GM18909 (cell line): ENCODE measurements at regions not wholly inside any gene's neighbourhood (a gene's known extent, or its start where the extent isn't known, plus 50 kb on each side); places are given as distances from the start of the nearest gene placed in this dataset.
"Not testable (repeated sequence)": the region's sequence is repeated elsewhere in the genome, so short reads cannot be mapped to it uniquely, and the experiment has no call there.

Experiments
- ATAC-seq: cut with Tn5 transposase; IDR thresholded peaks from one replicate; pipeline ENCODE4 v1.9.1; 2021; ENCODE audit warnings: mild to moderate bottlenecking; ENCODE audit not compliant: unreplicated experiment, poor library complexity

DNA sequence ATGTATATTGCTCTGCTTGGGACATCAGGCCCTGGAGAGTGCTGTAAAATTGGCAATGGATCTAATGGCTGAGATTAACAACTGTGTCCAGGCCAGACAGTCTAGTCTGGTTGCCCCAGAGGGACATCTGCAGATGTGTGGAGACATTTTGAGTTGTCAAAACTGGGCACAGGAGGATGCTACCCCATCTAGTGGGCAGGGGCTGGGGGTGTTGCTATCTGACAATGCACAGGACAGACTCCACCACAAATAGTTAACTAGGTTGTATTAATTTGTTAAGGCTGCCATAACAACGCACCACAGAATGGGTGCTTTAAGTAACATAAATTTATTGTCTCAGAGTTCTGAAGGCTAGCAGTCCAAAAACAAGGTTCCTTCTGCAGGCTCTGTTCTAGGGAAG, 302.5 kb upstream of the AMIGO2 start:
- no peak for ATAC-seq

DNA sequence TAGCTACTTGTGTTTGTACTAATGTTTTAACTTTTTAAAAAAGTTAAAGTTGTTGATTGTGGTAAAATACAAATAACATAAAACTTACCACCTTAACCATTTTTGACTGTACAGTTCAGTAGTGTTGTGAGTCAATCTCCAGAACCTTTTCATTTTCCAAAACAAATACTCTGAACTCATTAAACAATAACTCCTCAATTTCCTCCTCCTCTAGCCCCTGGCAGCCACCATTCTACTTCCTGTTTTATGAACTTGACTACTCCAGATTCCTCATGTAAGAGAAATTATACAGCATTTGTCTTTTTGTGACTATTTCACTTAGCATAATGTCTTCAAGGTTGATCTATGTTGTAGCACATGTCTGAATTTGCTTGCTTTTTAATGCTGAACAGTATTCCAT, 299.1 kb upstream of the AMIGO2 start:
- no peak for ATAC-seq

DNA sequence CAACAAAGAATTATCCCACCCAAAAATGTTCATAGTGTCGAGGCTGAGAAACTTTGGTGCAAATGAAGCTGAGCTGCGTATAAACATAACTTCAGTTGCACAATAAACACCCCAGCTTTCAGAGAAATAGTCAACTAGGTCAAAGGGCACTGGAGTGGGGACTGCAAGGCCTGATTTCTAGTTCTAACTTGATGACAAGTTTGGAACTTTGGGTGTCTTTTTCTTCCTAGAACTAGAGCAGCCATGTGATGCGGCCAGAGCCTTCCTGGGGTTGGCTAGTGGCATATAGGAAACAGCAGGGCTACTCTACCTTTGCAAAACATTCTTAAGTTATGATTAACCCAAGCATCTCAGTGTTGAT, 298.4 kb upstream of the AMIGO2 start:
- ATAC-seq, result no peak

DNA sequence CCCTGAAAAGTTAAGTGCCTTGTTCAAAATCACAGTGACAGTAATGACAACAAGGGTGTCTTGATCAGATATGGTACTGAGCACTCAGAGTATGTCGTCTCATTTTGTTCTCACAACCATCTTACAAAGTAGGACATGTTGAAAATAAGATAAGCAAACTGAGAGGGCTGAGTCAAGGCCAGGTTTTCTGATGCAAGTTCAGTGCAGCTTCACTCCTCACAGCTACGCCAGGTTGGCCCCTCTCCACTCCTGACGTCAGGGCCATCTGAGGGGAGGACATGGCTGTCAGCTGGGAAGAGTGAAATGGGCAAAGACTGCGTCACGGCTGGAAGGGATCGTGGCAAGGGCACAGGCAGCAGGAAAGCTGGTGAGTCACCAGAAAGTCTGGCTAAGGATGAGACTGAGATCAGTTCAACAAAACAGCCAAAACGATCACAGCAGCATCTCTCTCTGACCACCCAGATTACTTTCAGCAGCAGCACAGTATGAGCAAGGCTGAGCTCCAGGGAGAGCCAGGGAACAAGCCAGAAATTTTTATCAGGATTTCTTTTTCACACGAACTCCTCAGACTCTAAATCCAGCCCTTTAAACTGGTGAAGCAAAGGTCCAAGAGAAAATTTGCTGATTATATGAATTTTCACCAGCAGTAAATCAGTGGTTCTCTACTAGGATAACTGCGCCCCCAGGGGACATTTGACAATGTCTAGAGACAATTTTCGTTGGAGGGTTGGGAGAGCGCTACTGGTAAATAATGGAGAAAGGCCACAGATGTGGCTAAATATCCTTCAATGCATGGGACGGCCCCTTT, 297.9 kb upstream of the AMIGO2 start:
- ATAC-seq, result no peak

DNA sequence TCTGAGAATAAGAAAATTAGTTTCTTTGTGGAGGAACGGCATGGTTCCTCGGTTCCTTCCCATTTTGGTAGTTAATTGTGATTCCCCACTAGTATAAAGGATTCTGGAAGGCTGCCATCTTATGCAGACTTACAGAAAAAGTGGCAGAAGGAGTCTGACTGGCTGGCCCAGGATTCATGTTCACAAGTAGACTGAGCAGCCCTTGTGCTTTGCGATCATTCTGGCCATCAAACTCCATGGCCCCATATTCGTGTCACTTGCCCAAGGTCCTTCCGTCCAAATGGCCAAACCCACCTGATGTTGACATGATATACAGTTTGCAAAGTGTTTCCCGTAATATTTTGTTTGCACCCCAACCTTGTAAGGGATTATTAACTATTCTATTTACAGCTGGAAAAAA, 297.2 kb upstream of the AMIGO2 start:
- ATAC-seq, result no peak

DNA sequence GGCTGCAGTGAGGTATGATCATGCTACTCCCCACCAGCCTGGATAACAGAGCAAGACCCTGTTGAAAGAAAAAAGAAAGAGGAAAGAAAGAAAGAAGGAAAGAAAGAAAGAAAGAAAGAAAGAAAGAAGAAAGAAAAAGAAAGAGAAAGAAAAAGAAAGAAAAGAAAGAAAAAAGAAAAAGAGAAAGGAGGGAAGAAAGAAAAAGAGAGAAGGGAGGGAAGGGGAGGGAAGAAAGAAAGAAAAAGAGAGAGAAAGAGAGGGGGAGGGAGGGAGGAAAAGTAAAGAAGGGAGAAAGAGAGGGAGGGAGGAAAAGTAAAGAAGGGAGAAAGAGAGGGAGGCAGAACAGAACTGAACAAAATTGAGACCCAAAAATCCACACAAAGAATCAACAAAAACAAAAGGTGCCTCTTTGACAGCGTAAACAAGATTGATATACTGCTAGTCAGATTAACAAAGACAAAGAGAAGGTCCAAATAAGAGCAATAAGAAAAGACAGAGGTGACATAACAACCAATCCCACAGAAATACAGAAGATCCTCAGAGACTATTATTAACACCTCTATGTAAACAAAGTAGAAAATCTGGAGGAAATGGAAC, 293.9 kb upstream of the AMIGO2 start:
- no peak for ATAC-seq

DNA sequence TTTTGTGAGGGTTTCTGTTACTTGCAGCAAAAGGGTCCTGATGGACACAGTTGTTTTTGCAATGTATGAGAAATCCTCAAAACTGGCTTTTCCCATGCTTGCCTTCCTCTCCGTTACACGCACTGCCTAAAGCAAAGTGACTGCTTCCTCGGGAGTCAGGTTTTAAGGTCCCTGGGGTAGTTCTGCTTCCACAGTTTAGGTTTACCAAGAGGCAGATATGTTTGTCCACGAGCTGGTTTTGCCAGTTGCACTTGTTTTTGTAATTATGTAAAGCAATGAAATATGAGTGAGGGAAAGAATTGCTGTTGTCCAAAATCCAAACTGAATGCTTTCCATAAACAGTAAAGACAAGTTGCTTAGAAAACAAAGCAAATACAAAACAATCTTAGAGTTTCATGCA, 290.7 kb upstream of the AMIGO2 start:
- no peak for ATAC-seq

DNA sequence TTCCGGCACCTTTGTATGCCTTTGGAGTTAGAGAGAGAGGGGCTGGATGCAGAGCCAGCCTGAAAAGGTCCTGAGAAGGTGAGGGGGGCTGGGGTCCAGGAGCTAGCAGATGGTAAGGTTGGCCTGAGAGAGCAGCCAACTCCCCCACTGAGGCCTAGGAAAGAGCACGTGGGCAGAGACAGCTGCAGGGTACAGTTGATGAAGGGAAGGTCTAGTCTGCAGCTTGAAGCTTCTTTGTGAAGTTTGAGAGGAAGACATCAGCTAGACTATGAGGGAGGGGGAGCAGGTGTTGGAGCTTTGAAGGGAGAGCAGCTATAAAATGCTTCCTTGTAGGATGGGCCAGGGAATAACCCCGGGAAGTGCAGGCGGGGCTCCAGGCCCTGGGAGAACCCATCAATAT, 289.3 kb upstream of the AMIGO2 start:
- no peak for ATAC-seq

DNA sequence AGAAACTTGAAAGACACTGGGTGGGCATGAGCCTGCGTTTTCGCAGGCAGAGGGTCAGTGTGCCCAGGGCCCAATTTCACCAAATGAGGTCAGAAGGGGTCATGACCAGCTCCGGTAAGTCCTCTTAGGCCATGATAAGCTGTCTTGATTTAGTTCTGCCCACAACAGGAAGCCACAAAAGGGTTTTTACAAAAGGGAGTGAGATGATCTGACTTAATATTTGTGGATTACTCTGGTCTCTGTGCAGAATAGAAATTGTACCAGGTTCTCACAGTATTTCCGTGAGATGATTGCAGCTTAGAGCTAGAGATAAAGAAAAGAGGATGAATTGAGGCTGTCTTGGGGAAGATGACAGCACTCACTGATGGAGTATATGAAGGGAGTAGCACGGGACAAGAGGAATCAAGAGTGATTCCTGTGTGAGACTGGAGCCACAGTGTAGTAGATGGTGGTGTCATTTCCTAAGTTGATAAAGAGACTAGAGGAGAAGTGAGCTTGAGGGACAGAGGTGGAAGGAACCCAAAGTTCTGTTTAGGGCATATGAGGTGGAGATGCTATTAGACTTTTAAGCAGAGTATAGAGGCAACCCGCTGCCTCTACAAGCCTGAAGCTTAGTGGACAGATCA, 288.3 kb upstream of the AMIGO2 start:
- no peak for ATAC-seq

DNA sequence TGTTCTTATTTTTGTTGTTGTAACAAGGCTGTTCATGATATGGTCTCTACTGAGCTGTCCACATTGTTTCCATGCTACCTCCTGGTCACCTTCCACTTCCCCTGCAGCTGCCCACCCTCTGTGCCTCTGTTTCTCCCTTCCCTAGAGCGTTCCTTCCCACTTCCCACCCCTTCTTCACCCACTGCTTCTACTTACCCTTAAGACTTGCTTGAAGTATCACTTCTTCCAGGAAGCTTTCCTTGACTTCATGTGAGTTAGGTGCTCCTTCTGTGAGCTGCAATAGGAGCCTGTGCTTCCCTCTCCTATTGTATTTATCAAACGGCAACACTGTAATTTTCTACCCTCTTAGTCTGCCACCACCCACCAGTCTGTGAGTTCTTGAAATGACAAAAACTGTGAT, 286.8 kb upstream of the AMIGO2 start:
- ATAC-seq, result no peak

DNA sequence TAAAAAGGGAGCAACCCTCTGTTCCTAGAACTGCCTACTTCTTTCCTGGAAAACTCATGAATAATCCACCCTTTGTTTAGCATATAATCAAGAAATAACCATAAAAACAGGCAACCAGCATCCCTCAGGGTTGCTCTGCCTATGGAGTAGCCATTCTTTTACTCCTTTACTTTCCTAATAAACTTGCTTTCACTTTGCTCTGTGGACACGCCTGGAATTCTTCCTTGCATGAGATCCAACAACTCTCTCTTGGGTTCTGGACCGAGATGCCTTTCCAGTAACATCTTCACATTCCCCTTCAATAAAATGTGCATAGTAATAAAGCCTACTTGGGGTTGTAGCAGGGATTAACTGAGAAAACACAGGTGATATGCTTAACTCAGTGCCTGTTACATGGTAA, 286.4 kb upstream of the AMIGO2 start:
- ATAC-seq, result no peak

DNA sequence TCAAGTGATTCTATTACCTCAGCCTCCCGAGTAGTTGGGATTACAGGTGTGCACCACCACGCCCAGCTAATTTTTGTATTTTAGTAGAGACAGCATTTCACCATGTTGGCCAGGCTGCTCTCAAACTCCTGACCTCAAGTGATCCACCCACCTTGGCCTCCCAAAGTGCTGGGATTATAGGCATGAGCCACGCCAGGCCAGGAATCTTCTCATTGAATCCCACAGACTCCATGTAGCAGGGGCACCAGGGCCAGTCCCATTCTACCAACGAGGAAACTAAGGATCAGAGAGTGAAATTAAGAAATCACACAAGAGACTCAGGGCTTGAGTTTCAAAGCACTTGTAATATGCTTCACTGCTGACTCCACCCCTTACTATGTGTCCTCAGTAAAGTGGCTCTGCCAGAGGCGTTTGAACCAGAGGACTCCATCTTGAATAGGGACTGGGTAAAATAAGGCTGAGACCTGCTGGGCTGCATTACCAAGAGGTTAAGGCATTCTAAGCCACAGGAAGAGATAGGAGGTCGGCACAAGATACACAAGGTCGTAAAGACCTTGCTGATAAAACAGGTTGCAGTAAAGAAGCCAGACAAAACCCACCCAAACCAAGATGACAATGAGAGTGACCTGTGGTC, 285.8 kb upstream of the AMIGO2 start:
- ATAC-seq, result not testable (repeated sequence)

DNA sequence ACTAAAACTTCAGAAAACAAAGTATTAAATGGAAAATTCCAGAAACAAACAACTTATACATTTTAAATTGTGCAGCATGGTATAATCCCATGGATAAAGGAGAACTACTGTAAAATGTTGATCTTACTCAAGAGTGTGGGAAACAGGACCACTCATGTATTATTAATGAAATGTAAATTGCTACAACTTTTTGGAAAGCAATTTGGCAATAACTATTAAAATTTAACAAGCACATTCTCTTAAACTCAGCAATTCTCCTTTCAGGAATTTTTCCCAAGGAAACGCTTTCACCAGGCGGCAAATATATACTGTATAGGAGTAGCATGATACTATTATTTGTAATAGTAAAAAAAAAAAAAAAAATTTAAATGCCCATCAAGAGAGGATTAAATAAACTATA, 284.5 kb upstream of the AMIGO2 start:
- ATAC-seq, result no peak

DNA sequence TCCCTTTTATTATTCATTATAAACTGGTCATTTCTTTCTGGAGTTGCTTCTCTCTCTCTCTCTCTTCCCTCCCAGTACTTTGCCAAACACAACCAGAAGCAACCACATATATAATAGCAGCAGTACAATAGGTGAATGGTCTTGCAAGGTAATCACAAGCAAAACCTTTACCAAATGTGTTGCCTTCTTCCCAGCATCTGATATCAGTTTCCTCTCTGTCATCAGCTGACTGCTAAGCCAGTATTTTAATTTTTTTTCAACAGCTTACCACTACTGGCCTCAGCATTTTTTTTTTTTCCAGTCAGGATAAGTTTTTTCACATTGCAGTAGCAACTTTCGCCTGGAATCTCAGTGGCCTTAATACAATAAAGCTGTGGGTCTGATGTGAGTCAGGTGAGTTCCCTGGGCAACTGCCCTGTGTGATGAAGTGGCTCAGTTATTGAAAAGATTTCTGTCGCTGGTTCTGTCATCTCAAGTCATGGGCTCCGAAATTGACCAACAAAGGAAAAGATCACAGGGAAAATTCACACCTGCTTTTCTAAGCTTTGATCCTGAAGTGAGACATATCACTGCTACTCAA, 282.5 kb upstream of the AMIGO2 start:
- no peak for ATAC-seq

DNA sequence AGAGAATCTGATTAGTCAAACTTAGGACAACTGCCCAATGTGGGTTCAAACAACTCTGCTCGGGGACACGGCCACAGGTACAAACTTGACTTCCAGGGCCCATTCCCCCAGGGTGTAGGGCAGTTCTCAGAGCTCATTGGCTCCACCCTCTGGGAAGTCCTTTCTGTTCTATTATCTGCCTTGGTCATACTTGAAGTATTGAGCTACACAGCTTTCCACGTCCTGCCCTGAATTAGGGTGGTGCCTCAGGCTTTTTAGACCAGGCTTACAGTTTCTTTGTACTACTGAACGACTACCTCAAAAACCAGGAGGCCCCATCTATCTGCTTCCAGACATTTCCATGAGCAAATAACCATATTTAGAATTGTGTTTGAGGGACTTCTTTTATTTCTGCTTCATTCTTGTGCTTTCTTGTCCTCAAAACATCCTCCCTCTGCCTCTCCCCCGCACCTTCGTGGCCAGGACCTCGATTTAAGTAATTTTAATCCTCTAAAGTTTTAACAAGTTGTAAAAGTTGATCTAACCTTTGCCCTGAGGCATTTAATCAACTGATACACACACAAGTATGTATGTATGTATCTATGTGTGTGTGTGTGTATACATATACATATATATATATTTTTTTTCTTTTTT, 281.7 kb upstream of the AMIGO2 start:
- peak; percentile 87 for ATAC-seq

DNA sequence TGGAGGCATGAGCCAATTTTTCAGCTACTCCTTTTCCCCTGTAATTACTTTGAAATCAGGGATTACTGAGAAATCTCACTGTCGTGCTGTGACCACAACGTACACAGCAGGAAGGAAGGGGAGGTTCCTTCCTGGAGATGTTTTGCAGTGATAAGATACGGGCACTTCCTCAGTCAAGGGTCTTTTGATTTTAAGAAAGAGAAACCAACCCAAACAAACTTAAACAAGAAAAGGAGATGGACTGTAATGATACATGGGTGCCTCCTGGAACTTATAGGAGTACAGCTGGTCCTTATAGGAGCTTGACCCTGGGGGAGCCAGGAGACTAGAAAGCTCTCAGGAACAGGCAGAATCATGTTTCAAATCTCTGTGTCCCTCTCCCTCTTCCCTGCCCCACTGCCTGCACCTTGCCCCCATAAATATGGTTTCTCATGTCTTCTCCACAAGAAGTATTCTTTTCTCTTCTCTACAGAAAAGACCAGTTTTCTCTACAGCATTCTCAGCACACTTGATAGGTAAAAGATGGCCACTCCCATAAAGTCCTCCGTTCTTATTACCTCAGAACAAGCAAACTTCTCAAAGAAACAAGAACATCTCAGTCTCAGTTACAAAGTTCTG, 281.1 kb upstream of the AMIGO2 start:
- peak; percentile 22 for ATAC-seq

DNA sequence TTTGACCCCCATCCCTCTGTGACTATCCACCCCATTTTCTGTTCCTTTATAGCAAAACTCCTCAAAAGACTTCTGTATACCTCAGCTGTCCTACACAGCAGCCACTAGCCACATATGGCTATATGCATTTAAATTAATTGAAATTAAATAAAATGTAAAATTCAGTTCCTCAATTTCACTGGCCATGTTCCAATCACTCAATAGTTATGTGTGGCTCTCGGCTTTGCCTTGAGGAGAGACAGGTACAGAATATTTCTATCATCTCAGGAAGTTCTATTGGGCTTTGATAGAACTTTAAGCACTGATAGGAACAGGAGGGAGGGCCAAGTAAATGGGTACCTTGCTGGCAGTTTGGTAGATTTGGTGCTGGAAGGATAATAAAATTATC, 280.3 kb upstream of the AMIGO2 start:
- no peak for ATAC-seq

DNA sequence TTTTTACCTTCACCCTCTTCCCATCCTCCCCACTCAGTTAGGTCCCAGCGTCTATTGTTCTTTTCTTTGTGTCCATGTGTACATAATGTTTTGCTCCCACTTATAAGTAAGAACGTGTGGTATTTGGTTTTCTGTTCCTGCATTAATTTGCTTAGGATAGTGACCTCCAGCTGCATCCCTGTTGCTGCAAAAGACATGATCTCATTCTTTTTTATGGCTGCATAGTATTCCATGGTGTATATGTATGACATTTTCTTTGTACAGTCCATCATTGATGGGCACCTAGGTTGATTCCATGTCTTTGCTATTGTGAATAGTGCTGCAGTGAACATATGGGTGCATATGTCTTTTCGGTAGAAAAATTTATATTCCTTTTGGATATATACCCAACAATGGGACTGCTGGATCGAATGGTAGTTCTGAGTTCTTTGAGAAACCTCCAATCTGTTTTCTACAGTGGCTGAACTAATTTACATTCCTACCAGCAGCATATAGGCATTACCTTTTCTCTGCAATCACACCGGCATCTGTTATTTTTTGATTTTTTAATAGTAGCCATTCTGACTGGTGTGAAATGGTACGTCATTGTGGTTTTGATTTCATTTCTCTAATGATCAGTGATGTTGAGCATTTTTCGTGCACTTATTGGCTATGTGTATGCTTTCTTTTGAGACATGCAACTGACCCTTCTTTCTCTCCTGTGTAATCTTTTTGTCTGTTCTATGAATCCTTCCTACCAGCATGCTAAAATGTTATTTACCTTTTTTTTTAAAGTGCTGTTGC, 279.7 kb upstream of the AMIGO2 start:
- ATAC-seq, result no peak

DNA sequence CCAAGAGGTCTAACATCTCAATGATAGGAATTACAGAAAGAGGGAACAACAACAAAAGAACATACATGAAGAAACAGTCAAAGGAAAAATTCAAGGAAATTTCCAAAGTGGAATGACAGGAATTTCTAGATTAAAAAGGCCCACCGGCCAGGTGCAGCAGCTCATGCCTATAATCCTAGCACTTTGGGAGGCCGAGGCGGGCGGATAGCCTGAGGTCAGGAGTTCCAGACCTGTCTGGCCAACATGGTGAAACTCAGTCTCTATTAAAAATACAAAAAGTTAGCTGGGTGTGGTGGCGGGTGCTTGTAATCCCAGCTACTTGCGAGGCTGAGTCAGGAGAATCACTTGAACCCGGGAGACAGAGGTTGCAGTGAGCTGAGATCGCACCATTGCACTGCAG, 277.2 kb upstream of the AMIGO2 start:
- not testable (repeated sequence) for ATAC-seq
